ENCODE measurements at regions not wholly inside any gene's neighbourhood (a gene's known extent, or its start where the extent isn't known, plus 50 kb on each side); places are given as distances from the start of the nearest gene placed in this dataset.

GRCh38 chr9:24439456-24439855, 106.2 kb downstream of the IZUMO3 start:
- ChIA-PET CTCF (no interaction called here), POLR2A (no interaction called here)
- H3K4me3 ChIP-seq (ENCODE audit: low read depth, low read length), result no peak overlapping the region
- TF ChIP-seq CTCF (IDR thresholded peaks at IDR 0.05; ENCODE audit: insufficient read depth, low read depth, low read length), result no peak
- no peaks in the 10 kb centered on the region for H3K36me3 ChIP-seq (ENCODE audit: control insufficient read depth, insufficient read depth, low read length)
- no peaks in the 10 kb centered on the region for H3K27me3 ChIP-seq (ENCODE audit: control insufficient read depth, insufficient read depth, low read length)
- DNase-seq (ENCODE audit: low read depth), result no peak

- Histone ChIP-seq H3K4me3 (ENCODE audit: low read depth, low read length) (no peak overlapping the region), H3K36me3 (ENCODE audit: control insufficient read depth, insufficient read depth, low read length) (no peaks in the 10 kb centered on the region), H3K27me3 (ENCODE audit: control insufficient read depth, insufficient read depth, low read length) (no peaks in the 10 kb centered on the region)
- no peak for TF ChIP-seq CTCF (IDR thresholded peaks at IDR 0.05; ENCODE audit: insufficient read depth, low read depth, low read length)
- POLR2A ChIA-PET, result no interaction called here
- no peak for DNase-seq (ENCODE audit: low read depth)
- CTCF ChIA-PET, result no interaction called here
Measured at GRCh38 chr9:24438876-24439275, 106.8 kb downstream of the IZUMO3 start.

GRCh38 chr9:24436761-24437160, 108.9 kb downstream of the IZUMO3 start:
- ChIA-PET POLR2A (no interaction called here), CTCF (no interaction called here)
- no peaks in the 10 kb centered on the region for H3K27me3 ChIP-seq (ENCODE audit: control insufficient read depth, insufficient read depth, low read length)
- TF ChIP-seq CTCF (IDR thresholded peaks at IDR 0.05; ENCODE audit: insufficient read depth, low read depth, low read length), result no peak
- DNase-seq (ENCODE audit: low read depth), result no peak
- no peaks in the 10 kb centered on the region for H3K36me3 ChIP-seq (ENCODE audit: control insufficient read depth, insufficient read depth, low read length)
- no peak overlapping the region for H3K4me3 ChIP-seq (ENCODE audit: low read depth, low read length)

- no peak for TF ChIP-seq CTCF (IDR thresholded peaks at IDR 0.05; ENCODE audit: insufficient read depth, low read depth, low read length)
- Histone ChIP-seq H3K36me3 (ENCODE audit: control insufficient read depth, insufficient read depth, low read length) (no peaks in the 10 kb centered on the region), H3K27me3 (ENCODE audit: control insufficient read depth, insufficient read depth, low read length) (no peaks in the 10 kb centered on the region), H3K4me3 (ENCODE audit: low read depth, low read length) (no peak overlapping the region)
- DNase-seq (ENCODE audit: low read depth), result no peak
- POLR2A ChIA-PET, result no interaction called here
- CTCF ChIA-PET, result no interaction called here
Measured at GRCh38 chr9:24434183-24434582, 111.5 kb downstream of the IZUMO3 start.

- POLR2A ChIA-PET, result no interaction called here
- no peaks in the 10 kb centered on the region for H3K36me3 ChIP-seq (ENCODE audit: control insufficient read depth, insufficient read depth, low read length)
- DNase-seq (ENCODE audit: low read depth), result no peak
- CTCF ChIA-PET, result no interaction called here
- no peaks in the 10 kb centered on the region for H3K27me3 ChIP-seq (ENCODE audit: control insufficient read depth, insufficient read depth, low read length)
- TF ChIP-seq CTCF (IDR thresholded peaks at IDR 0.05; ENCODE audit: insufficient read depth, low read depth, low read length), result no peak
- H3K4me3 ChIP-seq (ENCODE audit: low read depth, low read length), result no peak overlapping the region
Measured at GRCh38 chr9:24416136-24416535, 129.6 kb downstream of the IZUMO3 start.

All from BJ (cell line).